DND-41 (cell line): ENCODE measurements at regions not wholly inside any gene's neighbourhood (a gene's known extent, or its start where the extent isn't known, plus 50 kb on each side); places are given as distances from the start of the nearest gene placed in this dataset.

ENCODE experiments used
- ATAC-seq: fragments of 200-7000 bp; cut with Tn5 transposase; 3 replicates; pipeline ENCODE4 v1.9.1; 2021; ENCODE audit warnings: low read depth; ENCODE audit not compliant: insufficient read depth
- DNase-seq: peaks from one replicate; pipeline ENCODE4 v3.0.0-alpha.2; 2020
- H2AFZ ChIP-seq: 2 replicates; pipeline ENCODE4 v1.6.0; 2012; ENCODE audit warnings: low read depth, low read length
- H3K27ac ChIP-seq: 2 replicates; pipeline ENCODE4 v1.5.1; 2012; ENCODE audit warnings: low read length, inconsistent platforms
- H3K27me3 ChIP-seq: fragments of 200-600 bp; sonication (generic); 2 replicates; pipeline ENCODE4 v1.6.0; 2012; ENCODE audit warnings: low read length, mild to moderate bottlenecking, inconsistent platforms; ENCODE audit not compliant: insufficient read depth, poor library complexity
- H3K36me3 ChIP-seq: 2 replicates; pipeline ENCODE4 v1.5.1; 2012; ENCODE audit warnings: low read length, inconsistent platforms; ENCODE audit not compliant: insufficient read depth
- H3K4me1 ChIP-seq: 2 replicates; pipeline ENCODE4 v1.5.1; 2012; ENCODE audit warnings: mild to moderate bottlenecking, low read length; ENCODE audit not compliant: insufficient read depth
- H3K4me2 ChIP-seq: 2 replicates; pipeline ENCODE4 v1.6.0; 2012; ENCODE audit warnings: mild to moderate bottlenecking, moderate library complexity, low read length, inconsistent platforms; ENCODE audit not compliant: insufficient read depth
- H3K4me3 ChIP-seq, 2 experiments: fragments of 200-600 bp in 1 of 2; shearing (Covaris generic) in 1 of 2; 2 replicates each; pipeline ENCODE4 v1.5.1; 2012 to 2016; ENCODE audit warnings: inconsistent platforms in 2 of 2, low read length in 2 of 2, mild to moderate bottlenecking in 2 of 2, low read depth in 1 of 2, moderate library complexity in 1 of 2
- H3K79me2 ChIP-seq: 2 replicates; pipeline ENCODE4 v1.6.0; 2012; ENCODE audit warnings: low read length, inconsistent platforms; ENCODE audit not compliant: insufficient read depth
- H3K9ac ChIP-seq: 2 replicates; pipeline ENCODE4 v1.6.0; 2012; ENCODE audit warnings: low read depth, mild to moderate bottlenecking, inconsistent platforms, low read length, moderate library complexity
- H3K9me3 ChIP-seq: 2 replicates; pipeline ENCODE4 v1.5.1; 2012; ENCODE audit warnings: low read length, moderate library complexity, mild to moderate bottlenecking, inconsistent platforms; ENCODE audit not compliant: insufficient read depth, severe bottlenecking
- H4K20me1 ChIP-seq: 2 replicates; pipeline ENCODE4 v1.6.0; 2012; ENCODE audit warnings: low read length; ENCODE audit not compliant: insufficient read depth
- CTCF ChIP-seq: IDR thresholded peaks from 2 replicates; pipeline ENCODE4 v1.5.1; 2012; ENCODE audit warnings: borderline replicate concordance, low read length, moderate library complexity, mild to moderate bottlenecking; ENCODE audit not compliant: poor library complexity, severe bottlenecking; ENCODE audit errors: extremely low read depth
- EZH2 ChIP-seq: IDR thresholded peaks from 3 replicates; pipeline ENCODE4 v1.6.1; 2012; ENCODE audit warnings: borderline replicate concordance, low read depth, mild to moderate bottlenecking, moderate library complexity, low read length, inconsistent platforms; ENCODE audit not compliant: severe bottlenecking

- Histone ChIP-seq H3K9ac (no peak overlapping the region), H3K36me3 (no peaks in the 10 kb centered on the region), H3K27me3 (peaks cover 5% of the 10 kb centered on the region), H3K9me3 (no peaks in the 10 kb centered on the region), H3K4me2 (no peak overlapping the region), H3K4me3 (no peak overlapping the region), H2AFZ (no peak overlapping the region), H3K27ac (no peak overlapping the region), H4K20me1 (no peaks in the 10 kb centered on the region), H3K79me2 (no peaks in the 10 kb centered on the region), H3K4me1 (no peaks in the 10 kb centered on the region)
- DNase-seq (no peak), ATAC-seq (no peak)
- TF ChIP-seq EZH2 (no peak), CTCF (no peak)
Observed at GRCh38 chr22:49009359-49010063, 818.2 kb downstream of the BRD1 start.

- Histone ChIP-seq H3K27me3 (peaks cover 5% of the 10 kb centered on the region), H3K4me1 (no peaks in the 10 kb centered on the region), H3K27ac (no peak overlapping the region), H3K9me3 (peaks cover 2% of the 10 kb centered on the region), H3K4me3 (no peak overlapping the region), H4K20me1 (no peaks in the 10 kb centered on the region), H3K36me3 (no peaks in the 10 kb centered on the region), H3K79me2 (no peaks in the 10 kb centered on the region), H2AFZ (no peak overlapping the region), H3K4me2 (no peak overlapping the region), H3K9ac (no peak overlapping the region)
- TF ChIP-seq CTCF (no peak), EZH2 (no peak)
- DNase-seq (no peak), ATAC-seq (no peak)
Observed at GRCh38 chr22:49008682-49009235, 818.9 kb downstream of the BRD1 start.

GRCh38 chr22:49007013-49007653, 820.5 kb downstream of the BRD1 start:
- no peak overlapping the region for H2AFZ ChIP-seq
- H3K36me3 ChIP-seq: no peaks in the 10 kb centered on the region
- no peaks in the 10 kb centered on the region for H4K20me1 ChIP-seq
- peaks cover 5% of the 10 kb centered on the region for H3K9me3 ChIP-seq
- H3K27me3 ChIP-seq: peaks cover 5% of the 10 kb centered on the region
- no peak overlapping the region for H3K4me2 ChIP-seq
- no peak overlapping the region for H3K27ac ChIP-seq
- no peak overlapping the region for H3K9ac ChIP-seq
- no peaks in the 10 kb centered on the region for H3K4me1 ChIP-seq
- no peak for DNase-seq
- ATAC-seq: no peak
- H3K4me3 ChIP-seq: no peak overlapping the region
- no peaks in the 10 kb centered on the region for H3K79me2 ChIP-seq
- no peak for TF ChIP-seq CTCF
- no peak for TF ChIP-seq EZH2
